HG03066 (cell line): ENCODE measurements at regions not wholly inside any gene's neighbourhood (a gene's known extent, or its start where the extent isn't known, plus 50 kb on each side); places are given as distances from the start of the nearest gene placed in this dataset.

Experiments used
- ATAC-seq: cut with Tn5 transposase; IDR thresholded peaks from one replicate; pipeline ENCODE4 v1.9.1; 2021; ENCODE audit warnings: low read depth; ENCODE audit not compliant: unreplicated experiment

- ATAC-seq, result no peak
Measured at GRCh38 chr4:38572793-38573192, 91.2 kb upstream of the KLF3 start.

GRCh38 chr4:38574559-38575333 lies 89.3 kb upstream of the KLF3 start:
- ATAC-seq, result no peak

GRCh38 chr4:38576767-38577166 lies 87.2 kb upstream of the KLF3 start:
- no peak for ATAC-seq

GRCh38 chr4:38577462-38577861 lies 86.5 kb upstream of the KLF3 start:
- no peak for ATAC-seq

- no peak for ATAC-seq
Measured at GRCh38 chr4:38581426-38582106, 82.4 kb upstream of the KLF3 start.

- no peak for ATAC-seq
Measured at GRCh38 chr4:38582445-38582844, 81.6 kb upstream of the KLF3 start.

GRCh38 chr4:38582889-38583470 lies 81.0 kb upstream of the KLF3 start:
- ATAC-seq, result no peak

- no peak for ATAC-seq
Measured at GRCh38 chr4:38585871-38586270, 78.1 kb upstream of the KLF3 start.

GRCh38 chr4:38587106-38587505 lies 76.9 kb upstream of the KLF3 start:
- ATAC-seq, result no peak

GRCh38 chr4:38590046-38590445 lies 74.0 kb upstream of the KLF3 start:
- no peak for ATAC-seq

- no peak for ATAC-seq
Measured at GRCh38 chr4:38591617-38592337, 72.2 kb upstream of the KLF3 start.

- no peak for ATAC-seq
Measured at GRCh38 chr4:38598489-38598888, 65.5 kb upstream of the KLF3 start.

GRCh38 chr4:38600575-38600974 lies 63.4 kb upstream of the KLF3 start:
- no peak for ATAC-seq

GRCh38 chr4:38601244-38601915 lies 62.6 kb upstream of the KLF3 start:
- no peak for ATAC-seq

GRCh38 chr4:38601916-38602291 lies 62.1 kb upstream of the KLF3 start:
- no peak for ATAC-seq

GRCh38 chr4:38603652-38604051 lies 60.3 kb upstream of the KLF3 start:
- no peak for ATAC-seq

GRCh38 chr4:38605181-38605752 lies 58.7 kb upstream of the KLF3 start:
- ATAC-seq, result no peak

GRCh38 chr4:38605753-38606586 lies 58.0 kb upstream of the KLF3 start:
- no peak for ATAC-seq

- ATAC-seq, result no peak
Measured at GRCh38 chr4:38606587-38606905, 57.5 kb upstream of the KLF3 start.

- ATAC-seq, result no peak
Measured at GRCh38 chr4:38609614-38610013, 54.4 kb upstream of the KLF3 start.
